GM12873 (cell line): ENCODE measurements at regions not wholly inside any gene's neighbourhood (a gene's known extent, or its start where the extent isn't known, plus 50 kb on each side); places are given as distances from the start of the nearest gene placed in this dataset.
A peak's percentile ranks its signal among the peaks of the same experiment; 100 is the strongest.

ENCODE experiments used
- TF ChIP-seq, protein P1 (sequence below): IDR thresholded peaks from 2 replicates; pipeline ENCODE4 v1.5.1; 2012; ENCODE audit warnings: low read depth, mild to moderate bottlenecking, moderate library complexity, low read length, control low read depth; ENCODE audit not compliant: insufficient read depth; ENCODE audit errors: missing control alignments

DNA sequence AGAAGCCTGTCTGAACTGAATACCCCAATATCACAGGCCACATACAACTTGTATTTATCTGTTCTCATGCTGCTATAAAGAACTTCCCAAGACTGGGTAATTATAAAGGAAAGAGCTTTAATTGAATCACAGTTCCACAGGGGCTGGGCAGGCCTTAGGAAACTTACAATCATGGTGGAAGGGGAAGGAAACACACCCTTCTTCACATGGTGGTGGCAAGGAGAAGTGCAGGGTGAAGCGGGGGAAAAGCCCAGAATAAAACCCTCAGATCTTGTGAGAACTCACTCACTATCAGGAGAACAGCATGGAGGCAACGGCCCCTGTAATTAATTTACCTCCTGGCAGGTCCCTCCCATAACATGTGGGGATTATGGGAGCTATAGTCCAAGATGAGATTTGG is 50.3 kb upstream of the FNDC1 start:
- TF ChIP-seq, protein P1, sequence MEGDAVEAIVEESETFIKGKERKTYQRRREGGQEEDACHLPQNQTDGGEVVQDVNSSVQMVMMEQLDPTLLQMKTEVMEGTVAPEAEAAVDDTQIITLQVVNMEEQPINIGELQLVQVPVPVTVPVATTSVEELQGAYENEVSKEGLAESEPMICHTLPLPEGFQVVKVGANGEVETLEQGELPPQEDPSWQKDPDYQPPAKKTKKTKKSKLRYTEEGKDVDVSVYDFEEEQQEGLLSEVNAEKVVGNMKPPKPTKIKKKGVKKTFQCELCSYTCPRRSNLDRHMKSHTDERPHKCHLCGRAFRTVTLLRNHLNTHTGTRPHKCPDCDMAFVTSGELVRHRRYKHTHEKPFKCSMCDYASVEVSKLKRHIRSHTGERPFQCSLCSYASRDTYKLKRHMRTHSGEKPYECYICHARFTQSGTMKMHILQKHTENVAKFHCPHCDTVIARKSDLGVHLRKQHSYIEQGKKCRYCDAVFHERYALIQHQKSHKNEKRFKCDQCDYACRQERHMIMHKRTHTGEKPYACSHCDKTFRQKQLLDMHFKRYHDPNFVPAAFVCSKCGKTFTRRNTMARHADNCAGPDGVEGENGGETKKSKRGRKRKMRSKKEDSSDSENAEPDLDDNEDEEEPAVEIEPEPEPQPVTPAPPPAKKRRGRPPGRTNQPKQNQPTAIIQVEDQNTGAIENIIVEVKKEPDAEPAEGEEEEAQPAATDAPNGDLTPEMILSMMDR: peak; percentile 23

DNA sequence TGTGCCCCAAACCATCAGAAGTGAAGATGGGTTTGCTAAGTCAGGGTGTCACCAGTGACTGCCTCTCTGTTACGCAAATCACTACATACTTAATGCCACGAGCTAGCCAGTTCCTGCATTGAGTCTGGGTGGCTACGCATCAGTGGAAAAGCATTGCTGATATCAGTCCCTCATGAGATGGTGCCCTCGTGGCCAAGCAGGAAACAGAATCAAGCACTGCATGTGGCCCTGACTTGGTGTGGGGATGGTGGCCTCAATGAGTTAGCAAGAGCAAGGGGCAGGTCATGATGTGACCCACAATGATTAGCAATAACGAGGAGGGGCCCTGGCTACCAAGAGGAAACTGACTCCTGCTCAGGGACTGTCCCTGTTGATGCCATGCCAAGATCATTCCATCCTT is 51.6 kb upstream of the FNDC1 start:
- TF ChIP-seq, protein P1: no peak

DNA sequence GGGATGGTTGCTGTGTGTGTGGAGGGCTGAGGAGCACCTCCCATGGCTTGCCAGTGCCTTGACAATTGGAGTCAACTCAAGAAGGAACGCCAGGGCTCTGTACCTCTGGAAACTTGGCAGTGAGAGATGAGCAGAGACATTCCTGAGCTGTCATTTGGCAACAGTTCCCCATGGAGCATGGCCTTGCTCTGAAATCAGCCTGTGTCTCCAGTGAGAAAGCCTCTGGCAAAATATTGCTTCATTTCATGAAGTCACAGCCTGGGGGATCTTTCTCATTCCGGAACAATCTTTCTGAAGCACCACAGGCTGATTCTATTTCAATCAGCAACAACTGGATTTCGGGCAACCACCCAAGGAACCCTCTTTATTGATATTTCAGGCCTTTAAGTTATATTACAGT is 52.2 kb upstream of the FNDC1 start:
- TF ChIP-seq, protein P1: no peak

DNA sequence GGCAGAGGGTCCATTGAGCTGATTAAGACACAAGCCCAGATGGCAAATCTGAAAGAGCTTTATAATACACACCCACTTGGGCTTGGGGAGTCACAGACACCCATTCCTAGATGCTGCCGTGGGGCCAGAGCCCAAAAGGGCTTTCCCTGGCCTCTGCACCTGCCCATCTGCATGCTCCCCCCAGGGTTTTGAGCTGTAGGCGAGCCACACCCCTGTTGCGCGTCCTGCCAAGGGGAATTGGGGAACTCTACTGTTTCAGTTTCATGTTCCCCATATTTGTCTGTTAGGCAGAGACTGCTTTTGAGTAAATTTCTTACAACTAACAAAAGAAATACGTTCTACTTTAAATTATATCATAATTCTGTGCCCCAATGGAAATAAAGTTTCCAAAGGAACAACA is 52.9 kb upstream of the FNDC1 start:
- TF ChIP-seq, protein P1: no peak

DNA sequence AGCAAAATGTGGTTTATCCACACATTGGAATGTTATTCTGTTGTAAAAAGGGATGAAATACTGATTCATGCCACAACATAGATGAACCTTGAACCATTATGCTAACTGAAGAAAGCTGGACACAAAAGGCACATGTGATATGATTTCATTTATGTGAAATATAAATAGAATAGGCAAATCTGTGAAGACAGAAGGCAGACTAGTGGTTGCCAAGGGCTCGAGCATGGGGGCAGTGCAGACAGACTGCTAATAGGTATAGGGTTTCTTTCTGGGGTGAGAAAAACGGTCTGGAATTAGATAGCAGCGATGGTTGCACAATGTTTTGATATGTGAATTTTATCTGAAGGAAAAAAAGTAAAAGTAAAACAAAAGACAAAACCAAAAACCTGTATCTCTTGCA is 54.6 kb upstream of the FNDC1 start:
- TF ChIP-seq, protein P1: no peak

DNA sequence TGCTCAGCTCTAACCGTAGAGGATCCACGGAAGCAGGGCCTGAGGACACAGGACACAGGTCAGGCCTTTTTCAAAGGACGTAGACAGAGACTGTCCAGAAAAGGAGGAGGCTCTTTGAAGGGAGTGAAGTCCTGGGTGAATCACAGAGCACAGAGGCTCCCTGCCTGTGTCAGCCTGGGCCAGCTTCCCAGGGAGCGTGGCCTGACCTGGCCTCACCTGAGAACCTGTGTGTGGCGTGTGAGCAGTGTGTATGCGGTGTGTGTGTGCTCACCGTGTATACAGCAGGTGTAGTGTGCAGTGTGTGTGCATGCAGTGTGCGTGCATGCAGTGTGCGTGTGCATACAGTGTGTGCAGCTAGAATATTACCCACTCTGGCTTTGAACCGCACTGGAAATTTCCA is 56.0 kb upstream of the FNDC1 start:
- TF ChIP-seq, protein P1: no peak

DNA sequence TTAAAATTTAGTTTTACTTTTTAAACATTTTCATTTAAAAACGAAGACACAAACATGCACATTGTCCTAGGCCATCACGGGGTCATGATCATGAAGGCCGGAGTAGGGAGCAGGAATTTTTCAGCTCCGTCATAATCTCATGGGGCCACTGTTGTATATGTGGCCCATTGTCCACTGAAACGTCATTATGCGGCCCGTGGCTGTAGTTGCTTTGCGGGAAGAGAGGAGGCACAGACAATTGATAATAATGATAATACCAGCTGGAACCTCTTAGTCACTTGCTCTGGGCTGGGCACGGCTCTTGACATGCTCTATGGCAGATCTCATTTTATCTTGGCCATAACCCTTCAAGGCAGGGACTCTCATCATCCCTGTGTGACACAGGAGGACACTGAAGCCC is 56.5 kb upstream of the FNDC1 start:
- TF ChIP-seq, protein P1: no peak
